T-helper 2 cell treated with Interferon-gamma antibody and Interleukin-4, amounts not matched to agents 5 μg/mL and 100 μg/mL, for 36 hours (primary cell): ENCODE measurements at regions not wholly inside any gene's neighbourhood (a gene's known extent, or its start where the extent isn't known, plus 50 kb on each side); places are given as distances from the start of the nearest gene placed in this dataset.

Source experiments
- DNase-seq: peaks from one replicate; pipeline ENCODE4 v3.0.0; 2021; ENCODE audit warnings: low spot score
- H3K27ac Mint-ChIP-seq: one replicate; pipeline ENCODE4 v1.8.0; 2021; ENCODE audit warnings: mild to moderate bottlenecking, mixed read lengths
- H3K27me3 Mint-ChIP-seq: one replicate; pipeline ENCODE4 v1.8.0; 2021; ENCODE audit warnings: low read depth, mixed read lengths
- H3K36me3 Mint-ChIP-seq: one replicate; pipeline ENCODE4 v1.8.0; 2021; ENCODE audit warnings: low read depth, mixed read lengths
- H3K4me1 Mint-ChIP-seq: one replicate; pipeline ENCODE4 v1.8.0; 2021; ENCODE audit warnings: low read depth, mixed read lengths
- H3K4me3 Mint-ChIP-seq: one replicate; pipeline ENCODE4 v1.8.0; 2022; ENCODE audit warnings: mild to moderate bottlenecking, moderate library complexity, mixed read lengths
- H3K9me3 Mint-ChIP-seq: one replicate; pipeline ENCODE4 v1.8.0; 2021; ENCODE audit warnings: mixed read lengths

DNA sequence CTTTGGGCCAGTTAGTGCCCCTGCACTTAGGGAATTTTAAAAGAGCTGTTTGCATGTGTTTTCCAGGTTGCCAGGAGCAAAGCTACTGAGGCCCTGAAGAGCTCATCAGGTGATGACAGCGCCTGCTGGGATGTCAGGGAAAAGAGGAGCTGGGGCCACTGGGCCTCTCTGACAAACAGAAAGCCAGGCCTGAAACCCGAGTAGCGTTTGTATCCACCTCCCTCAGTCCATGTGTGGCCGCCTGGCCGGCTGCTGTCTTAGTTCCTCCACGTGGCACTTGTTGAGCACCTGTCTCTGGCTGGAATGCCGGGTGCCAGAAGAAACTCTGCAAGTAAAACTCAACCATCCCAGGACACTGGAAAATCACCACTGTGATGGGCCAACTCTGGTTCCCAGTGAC lies 601.2 kb downstream of the CDH26 start:
- Mint-ChIP-seq H3K36me3 (no peaks in the 10 kb centered on the region), H3K4me3 (no peak overlapping the region), H3K9me3 (no peaks in the 10 kb centered on the region), H3K27me3 (no peaks in the 10 kb centered on the region), H3K27ac (no peak overlapping the region), H3K4me1 (no peaks in the 10 kb centered on the region)
- no peak for DNase-seq

GRCh38 chr20:60561052-60561451 lies 602.8 kb downstream of the CDH26 start:
- Mint-ChIP-seq H3K27me3 (no peaks in the 10 kb centered on the region), H3K4me3 (no peak overlapping the region), H3K9me3 (no peaks in the 10 kb centered on the region), H3K4me1 (no peaks in the 10 kb centered on the region), H3K27ac (no peak overlapping the region), H3K36me3 (no peaks in the 10 kb centered on the region)
- no peak for DNase-seq

- Mint-ChIP-seq H3K4me1 (no peaks in the 10 kb centered on the region), H3K27ac (no peak overlapping the region), H3K36me3 (no peaks in the 10 kb centered on the region), H3K4me3 (no peak overlapping the region), H3K27me3 (no peaks in the 10 kb centered on the region), H3K9me3 (no peaks in the 10 kb centered on the region)
- no peak for DNase-seq
Measured at GRCh38 chr20:60565083-60565482, 606.9 kb downstream of the CDH26 start.

DNA sequence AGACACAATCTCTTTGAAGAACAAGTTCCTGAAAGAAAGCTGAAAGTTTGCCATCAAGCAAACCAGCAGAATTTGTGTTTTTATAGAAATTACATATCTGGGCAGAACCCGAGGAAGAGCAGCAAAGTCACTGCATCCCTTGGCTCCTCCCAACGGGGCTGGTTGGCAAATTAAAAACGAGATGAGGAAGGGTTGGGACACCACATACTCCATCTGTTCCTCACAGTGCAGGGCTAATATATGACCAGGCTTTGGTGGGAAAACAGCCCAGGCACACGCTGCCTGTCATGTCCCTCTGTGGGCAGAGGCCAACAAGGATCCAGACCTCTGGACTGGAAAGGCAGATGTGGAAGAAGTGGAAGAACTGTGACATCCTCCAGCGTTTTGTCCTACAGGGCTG lies 607.3 kb downstream of the CDH26 start:
- H3K36me3 Mint-ChIP-seq: no peaks in the 10 kb centered on the region
- H3K9me3 Mint-ChIP-seq: no peaks in the 10 kb centered on the region
- H3K4me3 Mint-ChIP-seq: no peak overlapping the region
- no peaks in the 10 kb centered on the region for H3K4me1 Mint-ChIP-seq
- no peak overlapping the region for H3K27ac Mint-ChIP-seq
- DNase-seq: no peak
- H3K27me3 Mint-ChIP-seq: no peaks in the 10 kb centered on the region

GRCh38 chr20:60569116-60569515 lies 610.9 kb downstream of the CDH26 start:
- Mint-ChIP-seq H3K9me3 (no peaks in the 10 kb centered on the region), H3K27me3 (no peaks in the 10 kb centered on the region), H3K36me3 (no peaks in the 10 kb centered on the region), H3K4me1 (no peaks in the 10 kb centered on the region), H3K27ac (no peak overlapping the region), H3K4me3 (no peak overlapping the region)
- DNase-seq: no peak

GRCh38 chr20:60570481-60571277 lies 612.5 kb downstream of the CDH26 start:
- no peak for DNase-seq
- no peaks in the 10 kb centered on the region for H3K4me1 Mint-ChIP-seq
- H3K27me3 Mint-ChIP-seq: no peaks in the 10 kb centered on the region
- no peak overlapping the region for H3K4me3 Mint-ChIP-seq
- no peak overlapping the region for H3K27ac Mint-ChIP-seq
- H3K36me3 Mint-ChIP-seq: no peaks in the 10 kb centered on the region
- H3K9me3 Mint-ChIP-seq: no peaks in the 10 kb centered on the region

DNA sequence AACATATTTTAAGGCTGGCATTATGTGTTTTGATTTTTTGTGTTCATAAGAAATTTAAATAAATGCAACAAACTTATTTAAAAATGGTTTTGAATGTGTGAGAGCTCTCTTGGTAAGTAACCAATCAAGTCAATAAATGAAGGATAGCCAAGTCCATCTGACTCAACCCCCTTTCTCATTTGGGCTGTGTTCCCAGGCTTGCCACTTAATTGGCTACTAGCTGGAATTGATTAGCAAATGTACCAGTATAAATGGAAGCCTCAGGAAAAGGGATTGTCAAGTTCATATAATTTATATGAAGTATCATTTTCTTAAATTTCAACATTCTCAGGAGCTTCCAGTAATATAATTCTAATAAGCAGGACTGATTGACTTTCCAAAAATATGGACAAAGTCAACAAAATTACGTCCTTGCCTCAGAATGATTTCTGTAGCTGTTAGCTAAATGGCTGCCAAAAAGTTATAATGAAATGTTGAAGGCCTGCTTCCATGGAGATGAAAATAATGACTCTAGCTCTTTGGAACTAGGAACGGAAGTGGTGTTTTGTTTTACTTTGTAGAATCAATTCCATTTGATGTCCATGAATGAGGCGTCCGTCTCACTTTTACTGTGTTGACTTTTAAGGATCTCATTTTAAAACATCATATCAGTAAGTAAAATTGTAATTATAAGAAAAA lies 614.9 kb downstream of the CDH26 start:
- no peak overlapping the region for H3K4me3 Mint-ChIP-seq
- H3K27me3 Mint-ChIP-seq: no peaks in the 10 kb centered on the region
- no peaks in the 10 kb centered on the region for H3K4me1 Mint-ChIP-seq
- H3K36me3 Mint-ChIP-seq: no peaks in the 10 kb centered on the region
- no peak for DNase-seq
- no peaks in the 10 kb centered on the region for H3K9me3 Mint-ChIP-seq
- H3K27ac Mint-ChIP-seq: no peak overlapping the region

DNA sequence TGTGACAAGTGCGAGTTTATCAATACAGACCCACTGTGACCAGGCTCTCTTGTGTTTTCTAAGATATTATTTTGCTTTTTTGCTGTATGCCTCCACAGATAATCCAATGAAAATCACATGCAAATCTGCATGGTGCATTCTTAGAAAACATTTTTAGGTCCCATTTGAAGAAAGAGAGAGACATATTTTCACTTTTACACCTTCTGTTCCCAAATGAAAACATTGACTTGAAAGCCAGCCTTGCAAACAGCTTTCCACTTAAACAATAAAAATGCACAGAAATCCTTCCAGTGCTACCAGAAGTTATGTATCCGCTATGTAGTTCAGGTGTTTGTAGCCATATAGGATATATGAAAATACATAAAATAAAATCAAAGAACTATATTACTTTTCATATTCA lies 618.0 kb downstream of the CDH26 start:
- H3K4me3 Mint-ChIP-seq: no peak overlapping the region
- H3K4me1 Mint-ChIP-seq: no peaks in the 10 kb centered on the region
- H3K36me3 Mint-ChIP-seq: no peaks in the 10 kb centered on the region
- H3K27me3 Mint-ChIP-seq: no peaks in the 10 kb centered on the region
- DNase-seq: no peak
- H3K9me3 Mint-ChIP-seq: no peaks in the 10 kb centered on the region
- no peak overlapping the region for H3K27ac Mint-ChIP-seq

GRCh38 chr20:60579941-60580515 lies 621.8 kb downstream of the CDH26 start:
- Mint-ChIP-seq H3K4me1 (no peaks in the 10 kb centered on the region), H3K27me3 (no peaks in the 10 kb centered on the region), H3K9me3 (no peaks in the 10 kb centered on the region), H3K4me3 (no peak overlapping the region), H3K27ac (no peak overlapping the region), H3K36me3 (no peaks in the 10 kb centered on the region)
- no peak for DNase-seq

- no peaks in the 10 kb centered on the region for H3K9me3 Mint-ChIP-seq
- H3K27me3 Mint-ChIP-seq: no peaks in the 10 kb centered on the region
- H3K4me1 Mint-ChIP-seq: no peaks in the 10 kb centered on the region
- no peak overlapping the region for H3K4me3 Mint-ChIP-seq
- no peak overlapping the region for H3K27ac Mint-ChIP-seq
- H3K36me3 Mint-ChIP-seq: no peaks in the 10 kb centered on the region
- no peak for DNase-seq
Measured at GRCh38 chr20:60581606-60582115, 623.4 kb downstream of the CDH26 start.

- H3K27me3 Mint-ChIP-seq: no peaks in the 10 kb centered on the region
- no peaks in the 10 kb centered on the region for H3K9me3 Mint-ChIP-seq
- H3K4me1 Mint-ChIP-seq: no peaks in the 10 kb centered on the region
- no peaks in the 10 kb centered on the region for H3K36me3 Mint-ChIP-seq
- no peak overlapping the region for H3K4me3 Mint-ChIP-seq
- no peak overlapping the region for H3K27ac Mint-ChIP-seq
- no peak for DNase-seq
Measured at GRCh38 chr20:60583741-60584140, 625.5 kb downstream of the CDH26 start.

GRCh38 chr20:60584221-60584620 lies 626.0 kb downstream of the CDH26 start:
- DNase-seq: no peak
- Mint-ChIP-seq H3K27me3 (no peaks in the 10 kb centered on the region), H3K36me3 (no peaks in the 10 kb centered on the region), H3K9me3 (no peaks in the 10 kb centered on the region), H3K27ac (no peak overlapping the region), H3K4me1 (no peaks in the 10 kb centered on the region), H3K4me3 (no peak overlapping the region)

- Mint-ChIP-seq H3K27ac (no peak overlapping the region), H3K4me1 (no peaks in the 10 kb centered on the region), H3K9me3 (no peaks in the 10 kb centered on the region), H3K4me3 (no peak overlapping the region), H3K36me3 (no peaks in the 10 kb centered on the region), H3K27me3 (no peaks in the 10 kb centered on the region)
- DNase-seq: no peak
Measured at GRCh38 chr20:60585651-60586050, 627.4 kb downstream of the CDH26 start.

DNA sequence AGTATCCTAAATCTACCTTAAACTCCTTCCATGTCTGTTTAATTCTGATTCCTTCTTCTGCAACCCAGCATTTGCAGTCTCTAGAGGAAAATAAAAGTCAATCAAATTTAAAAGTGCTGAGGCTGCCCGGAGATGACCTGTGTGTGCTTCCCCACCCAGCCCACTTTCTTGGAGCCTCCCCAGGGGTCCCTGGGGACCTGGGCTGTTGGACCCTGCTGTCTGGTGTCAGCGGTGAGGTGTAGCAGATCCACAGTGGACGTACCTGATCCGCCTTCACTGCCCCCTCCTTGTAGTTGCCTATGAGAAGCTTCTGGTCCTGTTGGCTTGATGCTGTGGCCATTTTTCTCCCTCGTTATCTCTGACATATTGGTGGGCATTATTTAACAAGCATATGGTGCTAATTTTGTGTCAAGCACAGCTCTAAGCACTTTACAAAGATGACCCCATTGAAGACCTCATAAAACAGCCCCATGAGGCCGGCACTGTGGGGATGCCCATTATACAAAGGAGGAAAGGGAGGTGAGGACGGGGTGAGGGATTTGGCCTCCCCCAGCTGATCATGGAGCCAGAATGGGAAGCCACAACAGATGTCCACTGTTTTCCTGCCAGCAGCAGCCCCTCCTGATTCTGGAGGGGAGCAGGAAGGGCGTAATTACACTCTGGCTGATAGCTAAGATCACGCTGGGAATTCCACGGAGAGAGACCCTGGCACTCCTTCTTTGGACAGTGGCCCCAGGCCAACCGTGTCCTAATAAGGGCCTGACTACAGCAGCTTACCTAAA lies 628.2 kb downstream of the CDH26 start:
- Mint-ChIP-seq H3K27me3 (no peaks in the 10 kb centered on the region), H3K9me3 (no peaks in the 10 kb centered on the region), H3K4me1 (no peaks in the 10 kb centered on the region), H3K27ac (no peak overlapping the region), H3K36me3 (no peaks in the 10 kb centered on the region), H3K4me3 (no peak overlapping the region)
- DNase-seq: no peak
